Esophagus squamous epithelium (tissue), 4 donors: ENCODE measurements at regions not wholly inside any gene's neighbourhood (a gene's known extent, or its start where the extent isn't known, plus 50 kb on each side); places are given as distances from the start of the nearest gene placed in this dataset.

Experiments used
- CTCF ChIP-seq, 6 experiments: fragments of 450-650 bp in 4 of 6; fragments of 200-600 bp in 2 of 6; sonication (generic) in 2 of 6; IDR thresholded peaks; one replicate each; pipeline ENCODE4 v1.5.1; 2016 to 2019; ENCODE audit warnings: antibody characterized with exemption in 6 of 6, mild to moderate bottlenecking in 4 of 6, moderate library complexity in 4 of 6
- POLR2A ChIP-seq, 4 donors: fragments of 450-650 bp; IDR thresholded peaks; one replicate each; pipeline ENCODE4 v1.6.1; 2017; ENCODE audit warnings: antibody characterized with exemption in 4 of 4, mild to moderate bottlenecking in 4 of 4, moderate library complexity in 3 of 4

GRCh38 chr11:71366076-71366475 is 82.1 kb downstream of the DHCR7 start:
- TF ChIP-seq POLR2A (IDR thresholded peaks at IDR 0.05) (no peak), CTCF (IDR thresholded peaks at IDR 0.05) (no peak)
